CD4-positive, alpha-beta T cell treated with Interleukin-17A for 4 hours (primary cell): ENCODE measurements at regions not wholly inside any gene's neighbourhood (a gene's known extent, or its start where the extent isn't known, plus 50 kb on each side); places are given as distances from the start of the nearest gene placed in this dataset.

Source experiments
- DNase-seq: peaks from one replicate; pipeline ENCODE4 v3.0.0-alpha.2; 2020; ENCODE audit warnings: mixed read lengths

DNA sequence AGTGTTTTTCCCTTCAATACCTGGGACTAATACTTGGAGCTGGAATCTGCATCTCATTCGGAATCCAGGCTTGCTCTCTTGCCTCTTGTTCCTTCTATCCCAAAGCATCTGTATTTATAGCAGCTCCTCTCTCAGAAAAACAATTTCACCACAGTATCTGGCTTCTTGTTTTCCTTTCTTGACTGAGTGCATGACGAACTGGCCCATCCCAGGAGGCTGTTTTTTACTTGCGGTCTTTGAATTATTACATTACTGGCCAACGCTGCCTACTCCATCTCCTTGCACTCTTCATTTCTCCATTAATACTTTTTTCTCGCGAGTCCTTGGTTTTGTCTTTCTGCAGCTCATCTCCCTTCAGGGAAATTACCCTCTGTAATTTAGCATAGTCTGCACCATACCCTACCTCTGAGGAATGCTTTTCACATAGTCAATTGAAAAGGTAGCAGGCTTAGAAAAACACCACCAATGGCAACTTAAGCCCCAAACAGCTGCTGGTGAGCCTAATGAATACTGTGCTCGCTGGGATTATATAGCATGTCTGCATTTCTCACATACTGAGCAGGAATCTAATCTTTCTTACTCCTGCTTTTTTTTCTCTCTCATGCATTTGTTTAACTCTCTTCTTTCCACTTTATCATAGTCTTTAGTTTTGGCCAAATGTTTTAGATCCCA, 277.4 kb upstream of the SESN3 start:
- DNase-seq: no peak

DNA sequence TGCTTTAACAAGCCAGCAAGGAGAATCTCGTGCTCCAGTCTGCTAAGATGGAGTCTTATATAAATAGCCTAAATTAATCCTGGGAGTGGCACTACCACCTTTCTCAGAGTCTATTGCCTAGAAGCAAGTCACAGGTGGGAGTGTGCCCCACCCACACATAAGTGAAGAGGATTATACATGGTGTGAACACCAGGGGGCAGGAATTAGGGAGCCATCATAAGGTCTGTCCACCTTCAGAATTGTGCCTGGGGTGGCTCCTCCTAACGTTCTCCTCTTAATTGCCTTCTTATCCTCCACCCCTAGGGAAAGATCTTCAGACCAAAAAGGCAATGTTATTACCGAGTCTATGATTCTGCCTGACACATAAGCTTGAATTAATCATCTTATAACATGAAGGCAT, 276.8 kb upstream of the SESN3 start:
- peak; percentile 12 for DNase-seq

DNA sequence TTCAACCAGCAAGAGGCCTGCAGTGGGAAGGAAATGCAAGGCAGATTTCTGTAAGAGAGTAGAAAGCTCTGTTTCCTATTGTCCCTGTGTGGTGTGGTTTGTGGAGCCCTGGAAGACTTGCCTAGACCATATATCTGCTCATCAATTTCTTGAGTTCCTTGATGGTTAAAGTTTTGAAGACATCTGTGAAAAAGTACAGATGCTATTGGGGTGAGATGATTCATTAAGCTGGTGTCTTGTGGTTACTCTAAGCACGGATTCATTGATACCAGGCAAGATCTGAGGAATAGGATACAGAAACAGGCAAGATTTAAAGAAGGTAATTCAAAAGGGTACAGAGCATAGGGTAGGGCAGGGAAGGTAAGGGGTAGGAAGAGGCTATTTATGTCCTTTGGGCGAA, 275.8 kb upstream of the SESN3 start:
- DNase-seq: no peak

DNA sequence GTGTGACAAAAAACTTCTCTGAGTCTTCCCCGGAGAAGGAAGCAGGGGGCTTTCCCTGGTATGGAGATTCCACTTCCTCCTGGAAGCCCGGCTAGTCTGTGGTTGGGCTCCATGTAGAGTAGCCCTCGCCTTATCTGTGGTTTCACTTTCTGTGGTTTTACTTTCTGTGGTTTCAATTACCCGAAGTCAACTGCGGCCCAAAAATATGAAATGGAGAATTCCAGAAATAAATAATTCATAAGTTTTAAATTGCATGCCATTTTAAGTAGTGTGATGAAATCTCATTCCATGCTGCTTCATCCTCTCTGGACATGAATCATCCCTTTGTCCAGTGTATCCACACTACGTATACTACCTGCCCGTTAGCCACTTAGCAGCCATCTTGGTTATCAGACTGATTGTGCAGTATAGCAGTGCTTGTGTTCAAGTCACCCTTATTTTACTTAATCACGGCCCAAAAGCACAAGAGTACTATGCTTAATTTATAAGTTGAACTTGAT, 275.0 kb upstream of the SESN3 start:
- no peak for DNase-seq

DNA sequence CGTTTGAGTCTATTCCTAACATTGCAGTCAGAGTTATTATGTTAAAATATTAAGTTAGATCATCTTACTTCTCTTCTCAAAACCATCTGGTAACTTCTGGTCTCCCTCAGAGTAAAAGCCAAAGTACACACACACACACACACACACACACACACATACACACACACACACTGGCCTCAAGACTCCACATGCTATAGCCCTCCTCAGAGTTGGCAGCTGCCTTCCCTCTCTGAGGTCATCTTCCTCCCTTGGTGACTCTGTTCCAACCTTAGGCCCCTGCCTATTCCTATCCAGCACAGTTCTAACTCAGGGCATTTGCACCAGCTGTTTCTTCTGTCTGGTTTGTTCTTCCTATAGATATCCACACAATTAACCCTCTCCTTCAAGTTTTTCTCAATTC, 272.0 kb upstream of the SESN3 start:
- DNase-seq: no peak

DNA sequence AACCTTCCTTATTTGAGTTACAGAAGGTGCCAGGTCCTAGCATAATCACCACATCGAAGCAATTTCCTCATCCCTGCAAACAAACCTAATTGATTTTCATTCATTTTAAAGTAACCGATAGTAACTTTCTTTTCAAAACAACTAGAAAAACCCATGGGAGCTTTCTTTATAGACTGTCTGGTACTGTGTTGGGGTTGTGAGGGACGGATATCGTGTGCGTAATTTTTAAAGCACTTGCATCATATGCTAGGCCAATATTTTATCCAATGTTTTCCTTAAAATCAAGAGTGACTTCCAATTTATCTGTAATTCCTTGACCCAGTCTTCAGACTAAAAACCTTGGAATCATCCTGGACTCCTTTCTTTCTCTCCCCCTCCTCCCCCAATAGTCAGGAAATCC, 271.5 kb upstream of the SESN3 start:
- no peak for DNase-seq

DNA sequence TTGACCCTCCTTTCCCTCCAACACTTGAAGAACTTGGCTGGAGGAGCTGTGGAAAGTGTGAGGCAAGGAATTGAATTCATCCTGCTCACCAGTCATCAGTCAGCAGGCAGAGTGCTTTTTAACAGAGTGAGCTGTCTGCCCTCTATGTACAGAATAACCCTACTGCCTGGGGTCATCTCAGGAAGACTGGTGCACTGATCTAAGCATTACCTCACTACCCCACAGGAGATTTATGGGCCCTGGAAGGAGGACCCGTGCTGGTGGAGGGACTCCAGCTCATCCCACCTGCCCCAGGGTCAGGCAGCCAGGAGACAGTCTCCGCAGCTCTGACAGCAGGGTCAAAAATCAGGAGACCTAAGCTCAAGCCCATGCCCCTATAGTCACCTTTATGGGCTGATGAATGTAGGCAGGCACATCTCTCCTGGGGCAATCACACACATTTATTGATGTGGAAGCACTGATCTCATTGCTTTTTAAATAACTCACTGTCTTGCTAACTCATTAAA, 270.8 kb upstream of the SESN3 start:
- DNase-seq: no peak

DNA sequence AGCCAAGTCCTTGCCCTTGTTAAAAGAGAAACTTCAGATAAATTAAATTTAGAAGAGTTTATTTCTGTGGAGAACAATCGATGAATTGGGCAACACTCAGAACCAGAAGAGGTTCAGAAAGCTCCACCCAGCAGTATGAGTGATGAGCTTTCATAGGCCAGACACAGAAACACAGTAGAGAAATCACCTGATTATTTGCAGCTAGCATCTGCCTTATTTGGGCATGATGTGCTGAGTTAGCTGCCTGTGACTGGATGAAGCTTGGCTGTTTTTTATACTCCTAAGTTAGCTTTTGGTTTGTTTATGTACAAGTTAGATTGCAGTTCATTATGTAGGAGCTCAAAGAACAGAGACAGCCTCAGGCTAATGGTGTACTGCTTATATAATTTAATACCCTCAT, 269.5 kb upstream of the SESN3 start:
- DNase-seq: no peak

DNA sequence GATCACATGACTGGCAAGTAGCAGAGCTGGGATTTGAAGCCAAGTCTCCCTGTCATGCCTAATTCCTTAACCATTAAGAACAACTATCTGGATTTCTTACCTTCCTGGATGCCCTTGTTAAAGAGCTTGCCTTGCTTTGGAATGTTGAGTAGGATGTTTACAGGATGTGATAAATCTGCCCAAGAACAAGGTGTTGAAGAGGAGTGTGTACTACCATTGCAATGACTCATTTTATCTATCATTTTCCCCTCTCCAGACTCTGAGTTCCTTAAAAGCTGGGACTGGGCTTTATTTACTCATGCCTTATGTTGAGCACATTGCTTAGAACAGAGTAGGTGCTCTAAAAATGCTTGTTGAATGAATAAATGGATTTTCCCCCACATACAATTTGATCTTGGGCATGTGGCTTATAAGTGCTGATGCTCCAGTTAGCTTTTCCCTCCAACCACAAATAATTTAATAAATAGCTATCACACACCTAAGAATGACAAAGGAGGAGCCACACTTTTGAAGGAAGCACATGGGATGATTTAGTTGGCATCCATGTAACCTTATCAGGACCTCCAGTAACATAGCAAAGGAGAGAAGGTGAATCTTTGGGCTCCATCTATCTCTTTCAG, 268.6 kb upstream of the SESN3 start:
- DNase-seq: no peak

DNA sequence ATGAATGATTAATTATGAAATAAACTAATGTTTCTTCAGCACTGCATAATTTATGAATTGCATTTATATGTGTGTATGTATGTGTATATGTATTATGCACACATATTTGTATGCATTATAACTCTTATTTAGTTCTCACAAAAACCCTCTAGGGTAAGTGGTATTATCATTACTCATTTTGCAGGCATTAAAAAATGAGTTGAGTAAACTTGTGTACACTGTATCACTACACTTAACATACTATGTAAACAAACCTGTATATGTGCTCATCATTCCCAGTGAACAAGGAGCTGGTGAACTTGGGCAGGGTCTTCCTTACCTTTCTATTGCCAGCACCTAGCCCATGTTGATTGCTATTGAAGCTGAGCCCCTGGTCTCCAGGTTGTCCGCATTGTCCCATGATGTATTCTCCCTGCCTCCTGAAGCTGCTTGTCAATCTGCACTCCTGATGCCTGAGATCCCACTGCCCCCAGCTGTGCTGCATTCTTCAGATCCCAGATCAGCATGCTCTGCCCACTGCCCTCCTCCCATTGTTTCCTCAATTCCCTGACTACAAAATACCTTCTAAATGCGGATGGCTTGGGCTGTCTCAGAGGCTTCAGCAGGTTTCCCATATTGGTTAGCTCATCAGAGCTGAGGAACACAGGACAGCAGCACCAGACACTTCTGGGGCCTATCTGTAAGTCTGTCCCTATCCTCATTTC, 267.9 kb upstream of the SESN3 start:
- DNase-seq: no peak

DNA sequence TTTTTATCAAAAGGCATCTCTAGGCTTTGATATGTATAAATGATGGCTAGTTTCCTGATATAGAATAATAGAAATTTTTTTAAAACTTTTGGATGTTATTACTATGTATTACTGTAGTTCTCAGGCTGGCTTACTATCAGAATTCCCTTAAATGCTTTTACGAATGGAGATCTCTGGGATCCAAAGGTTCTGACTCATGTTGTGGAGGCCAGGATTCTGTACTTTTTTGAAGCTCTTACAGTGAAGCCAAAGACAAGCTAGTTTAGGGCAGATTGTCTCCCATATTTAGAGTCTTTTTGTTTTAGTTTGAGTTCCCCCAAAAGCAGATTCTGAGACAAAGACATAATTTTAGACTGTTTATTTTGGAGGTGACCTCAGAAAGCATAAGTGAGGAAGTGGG, 265.9 kb upstream of the SESN3 start:
- DNase-seq: no peak

DNA sequence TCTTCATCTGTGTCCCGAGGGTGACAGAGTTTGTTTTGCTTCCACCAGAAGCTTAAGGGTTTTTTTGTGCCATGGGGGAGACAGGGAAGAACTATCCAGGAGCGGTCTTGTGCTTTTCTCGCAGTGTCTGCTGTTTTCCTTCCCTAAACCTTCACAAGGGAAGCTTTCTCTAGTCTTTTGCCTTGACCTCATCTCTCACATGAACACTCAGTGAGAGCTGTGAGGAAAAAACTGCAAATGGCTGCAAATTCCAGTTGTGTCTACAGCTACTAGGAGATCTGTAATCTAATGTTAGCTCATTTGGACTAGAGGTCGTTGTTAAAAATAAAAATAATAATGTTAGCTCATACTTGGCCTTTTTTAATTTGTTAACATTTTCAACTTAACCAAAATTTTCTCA, 264.7 kb upstream of the SESN3 start:
- DNase-seq: no peak

DNA sequence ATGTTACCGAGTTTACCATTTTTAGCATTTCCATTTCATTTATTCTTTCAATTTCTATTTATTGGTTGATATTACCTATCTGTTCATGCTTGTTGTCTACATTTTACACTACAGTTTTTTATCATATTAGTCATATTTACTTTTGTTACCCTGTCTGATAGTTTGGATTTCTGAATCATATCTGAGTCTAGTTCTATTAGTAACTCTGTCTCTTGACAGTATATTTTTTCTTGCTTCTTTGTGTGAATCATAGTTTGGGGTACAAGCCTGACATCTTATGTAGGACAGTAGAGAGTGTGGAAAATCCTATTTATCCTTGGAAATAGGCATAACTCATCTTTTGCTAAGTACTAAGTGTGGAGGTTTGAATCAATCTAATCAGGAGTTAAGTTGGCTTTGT, 263.9 kb upstream of the SESN3 start:
- DNase-seq: no peak

DNA sequence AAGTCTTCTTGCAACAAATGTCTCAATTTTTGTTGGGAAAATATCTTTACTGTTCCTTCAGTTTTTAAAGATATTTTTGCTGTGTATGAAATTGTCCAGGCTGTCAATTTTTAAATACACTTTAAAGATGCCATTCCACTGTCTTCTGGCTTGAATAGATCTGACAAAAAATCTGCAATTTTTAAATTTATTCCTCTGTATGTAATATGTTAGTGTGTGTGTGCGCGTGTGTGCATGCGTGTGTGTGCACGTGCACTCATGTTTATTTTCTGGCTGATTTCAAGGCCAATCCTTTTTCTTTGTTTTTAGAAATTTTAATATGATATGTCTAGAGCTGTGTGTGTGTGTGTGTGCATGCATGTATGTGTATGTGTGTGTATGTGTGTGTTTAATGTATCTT, 263.2 kb upstream of the SESN3 start:
- no peak for DNase-seq

DNA sequence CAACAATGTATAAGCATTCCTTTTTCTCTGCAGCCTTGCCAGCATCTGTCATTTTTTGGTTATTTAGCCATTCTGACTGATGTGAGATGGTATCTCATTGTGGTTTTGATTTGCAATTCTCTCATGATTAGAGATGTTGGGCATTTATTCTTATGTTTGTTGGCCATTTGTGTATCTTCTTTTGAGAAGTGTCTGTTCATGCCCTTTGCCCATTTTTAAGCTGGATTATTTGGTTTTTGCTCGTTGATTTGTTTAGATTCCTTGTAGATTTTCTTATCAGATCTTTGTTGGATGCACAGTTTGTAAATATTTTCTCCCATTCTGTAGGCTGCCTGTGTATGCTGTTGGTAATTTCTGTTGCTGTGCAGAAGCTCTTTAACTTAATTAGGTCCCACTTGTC, 259.6 kb upstream of the SESN3 start:
- DNase-seq: no peak

DNA sequence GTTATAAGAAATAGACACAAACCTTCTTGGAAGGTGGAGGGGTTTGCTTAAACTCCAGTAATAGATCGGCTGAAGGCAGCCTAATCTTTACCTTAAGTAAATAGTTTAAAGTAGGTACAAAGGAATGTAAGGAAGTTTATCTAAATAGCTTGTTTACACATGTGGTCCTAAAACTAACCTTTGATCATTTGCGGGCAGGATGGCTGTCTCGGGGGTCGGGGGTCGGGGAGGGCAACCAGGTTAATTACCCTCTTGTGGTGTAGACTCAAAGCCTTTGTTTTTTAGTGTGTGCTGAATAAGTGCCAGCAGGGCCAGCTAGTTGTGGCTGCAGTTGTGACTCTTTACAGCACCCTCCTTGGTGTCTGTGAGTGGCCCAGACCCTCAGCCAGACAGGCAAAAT, 256.9 kb upstream of the SESN3 start:
- no peak for DNase-seq

DNA sequence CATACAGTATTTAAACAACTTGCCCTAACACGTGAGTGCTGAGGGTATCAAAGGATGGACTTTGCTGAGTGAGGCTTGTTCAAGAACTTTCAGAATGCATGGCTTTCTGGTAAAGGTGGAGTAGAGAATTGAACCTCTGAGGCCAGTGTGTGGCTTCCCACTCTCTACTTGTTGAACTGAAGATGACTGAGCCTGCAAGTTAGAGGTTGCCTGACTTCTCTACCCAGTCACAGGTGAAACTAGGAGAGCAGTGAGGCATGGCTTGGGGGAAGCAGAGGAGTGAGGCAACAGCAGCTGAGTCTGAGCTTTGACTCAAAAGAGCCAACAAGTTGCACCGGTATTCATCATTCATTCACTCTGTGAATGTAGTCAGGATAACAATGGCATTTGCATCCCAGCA, 256.4 kb upstream of the SESN3 start:
- no peak for DNase-seq

DNA sequence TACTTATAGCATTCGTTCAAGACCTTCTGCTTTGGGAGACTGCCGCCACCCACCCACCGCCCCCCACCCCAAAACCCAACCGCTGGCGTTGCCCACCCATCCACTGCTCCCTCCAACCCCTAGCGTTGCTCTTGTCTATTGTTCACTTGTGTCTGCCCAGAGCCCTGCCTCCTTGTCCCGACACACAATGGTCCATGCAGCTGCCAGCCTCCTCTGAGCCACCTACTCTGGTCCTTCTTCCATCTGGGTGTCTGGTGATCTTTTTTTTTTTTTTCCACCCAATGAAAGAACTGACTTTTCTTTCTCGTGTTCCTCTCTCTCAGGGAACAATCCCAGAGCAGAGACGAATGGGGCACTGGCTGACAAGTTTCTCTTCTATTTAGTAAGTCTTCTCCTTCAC, 256.0 kb upstream of the SESN3 start:
- DNase-seq: no peak

DNA sequence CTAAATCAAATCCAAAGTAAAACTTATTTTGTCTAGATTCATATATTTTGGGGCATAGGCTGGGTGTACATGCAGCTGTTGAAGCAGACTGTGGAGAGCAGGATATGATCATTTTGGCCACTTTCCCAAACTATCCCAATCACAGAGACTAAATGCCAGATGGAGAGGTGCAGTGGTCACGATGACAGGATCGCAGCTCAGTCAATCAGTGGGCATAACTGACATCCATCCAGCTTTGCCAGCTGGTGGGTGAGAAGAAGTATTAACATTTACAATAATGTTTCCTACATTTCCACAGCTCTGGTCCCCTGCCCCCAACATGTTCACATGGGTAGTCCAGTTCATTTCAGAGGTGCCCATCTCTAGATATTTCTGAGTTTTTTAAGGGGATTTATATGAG, 255.5 kb upstream of the SESN3 start:
- DNase-seq: no peak

DNA sequence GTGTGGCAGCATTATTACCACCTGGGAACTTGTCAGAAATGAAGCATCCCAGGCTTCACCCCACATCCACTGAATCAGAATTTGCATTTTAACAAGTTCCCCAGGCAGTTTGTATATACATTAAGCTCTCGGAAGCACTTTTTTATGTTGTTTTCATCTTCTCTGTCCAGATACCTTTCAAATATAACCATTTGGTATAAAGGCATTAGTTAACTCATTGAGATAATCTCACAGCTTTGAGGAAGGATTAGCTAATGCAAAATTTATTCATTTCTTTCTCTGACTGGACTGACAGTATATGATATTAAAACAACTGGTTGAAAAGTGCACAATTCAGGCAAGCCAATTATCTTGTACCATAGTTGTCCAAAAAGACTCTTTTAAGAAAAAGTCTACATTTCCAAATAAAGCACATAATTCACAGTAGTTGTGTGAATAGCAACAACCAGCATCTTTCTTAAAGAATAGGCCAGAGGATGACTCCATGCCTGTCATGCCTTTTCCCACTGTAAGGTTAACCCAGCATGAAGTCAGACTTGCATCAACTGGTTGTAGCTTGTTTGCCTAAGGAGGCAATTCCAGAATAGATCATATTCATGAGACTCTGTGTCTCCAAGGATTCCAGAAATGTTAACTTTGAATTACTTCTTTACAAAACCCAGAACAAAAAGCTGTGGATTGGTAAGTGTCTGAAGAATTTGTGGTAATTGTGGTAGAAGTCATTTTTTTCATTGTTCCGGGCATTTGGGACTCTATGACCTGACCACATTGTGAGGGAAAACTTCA, 254.3 kb upstream of the SESN3 start:
- no peak for DNase-seq

DNA sequence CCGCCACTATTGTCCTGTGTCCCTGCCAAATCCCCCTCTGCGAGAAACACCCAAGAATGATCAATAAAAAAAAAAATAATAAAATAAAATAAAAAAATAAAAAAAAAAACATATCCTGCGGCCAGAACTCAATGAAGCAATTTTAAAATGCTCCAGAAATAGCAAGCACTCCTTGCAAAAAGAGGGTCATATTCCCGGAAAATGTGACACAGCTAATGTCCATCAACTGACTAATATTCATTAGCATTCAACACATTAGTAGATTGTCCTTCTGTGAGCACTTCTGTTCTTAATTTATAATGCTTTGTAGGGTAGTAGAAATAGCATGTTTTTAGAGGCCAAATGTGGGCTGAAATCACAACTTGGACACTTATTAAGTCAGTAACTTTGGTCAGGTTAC, 252.3 kb upstream of the SESN3 start:
- no peak for DNase-seq

DNA sequence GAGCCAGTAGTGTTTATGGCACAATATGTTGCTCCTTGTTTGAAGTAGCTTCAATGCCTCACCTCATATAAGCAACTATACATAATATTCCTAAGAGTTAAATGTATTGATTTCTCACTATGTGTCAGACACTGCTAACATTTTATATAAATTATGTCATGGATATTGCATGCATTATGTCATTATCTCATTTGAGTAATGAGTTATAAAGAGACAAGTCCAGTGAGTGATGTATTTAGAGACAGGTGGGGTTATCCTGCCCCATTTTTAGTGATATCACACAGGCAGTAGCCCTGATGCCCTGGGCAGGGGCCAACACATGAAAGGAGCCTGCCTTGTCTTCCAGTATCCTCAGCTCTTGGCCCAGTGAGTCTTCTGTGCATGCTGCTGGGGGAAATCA, 247.0 kb upstream of the SESN3 start:
- no peak for DNase-seq

DNA sequence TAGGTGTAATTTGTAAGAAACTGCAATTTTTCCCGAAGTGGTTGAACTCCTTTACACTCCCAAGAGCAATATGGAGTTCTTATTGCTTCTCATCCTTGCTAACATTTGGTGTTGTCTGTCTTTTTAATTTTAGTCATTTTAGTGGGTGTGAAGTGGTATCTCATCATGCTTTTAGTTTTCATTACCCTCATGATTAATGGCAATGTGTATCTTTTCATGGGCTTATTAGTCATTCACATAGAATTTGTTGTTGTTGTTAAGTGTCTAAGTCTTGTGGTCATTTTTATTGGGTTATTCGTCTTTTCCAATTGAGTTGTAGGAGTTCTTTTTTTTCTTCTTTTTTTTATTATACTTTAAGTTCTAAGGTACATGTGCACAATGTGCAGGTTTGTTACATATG, 238.3 kb upstream of the SESN3 start:
- DNase-seq: no peak
